ENCODE measurements at regions not wholly inside any gene's neighbourhood (a gene's known extent, or its start where the extent isn't known, plus 50 kb on each side); places are given as distances from the start of the nearest gene placed in this dataset.
"Not testable (repeated sequence)": the region's sequence is repeated elsewhere in the genome, so short reads cannot be mapped to it uniquely, and the experiment has no call there.

GRCh38 chr1:147098338-147098973 lies 73.8 kb downstream of the PRKAB2 start:
- TF ChIP-seq TAF1 (IDR thresholded peaks at IDR 0.05; ENCODE audit: low read depth); CEBPB (IDR thresholded peaks at IDR 0.05); MAX (IDR thresholded peaks at IDR 0.05); FOXM1 (IDR thresholded peaks at IDR 0.05; ENCODE audit: borderline replicate concordance, low read depth): not testable (repeated sequence)

All from Ishikawa (cell line).